Mesenchymal stem cell (in vitro differentiated cells and primary cell): ENCODE measurements at regions not wholly inside any gene's neighbourhood (a gene's known extent, or its start where the extent isn't known, plus 50 kb on each side); places are given as distances from the start of the nearest gene placed in this dataset.

Experiments used
- DNase-seq: peaks from one replicate; pipeline ENCODE4 v3.0.0-alpha.2; 2013
- H2AFZ ChIP-seq: one replicate; pipeline ENCODE4 v1.6.1; 2013; ENCODE audit warnings: low read depth, mild to moderate bottlenecking, control low read depth, inconsistent platforms, low read length, moderate library complexity
- H2AK5ac ChIP-seq: 2 replicates; pipeline ENCODE4 v1.6.1; 2013; ENCODE audit warnings: low read length, moderate library complexity, mild to moderate bottlenecking, inconsistent platforms; ENCODE audit not compliant: severe bottlenecking
- H2BK120ac ChIP-seq: one replicate; pipeline ENCODE4 v1.6.1; 2013; ENCODE audit warnings: low read depth, mild to moderate bottlenecking, inconsistent platforms, low read length, moderate library complexity
- H2BK12ac ChIP-seq, 2 experiments: one replicate each; pipeline ENCODE4 v1.6.1; 2013; ENCODE audit warnings: inconsistent platforms in 2 of 2, low read length in 2 of 2, mild to moderate bottlenecking in 2 of 2, moderate library complexity in 2 of 2, control low read depth in 1 of 2
- H2BK15ac ChIP-seq: one replicate; pipeline ENCODE4 v1.6.1; 2013; ENCODE audit warnings: mild to moderate bottlenecking, low read depth, inconsistent platforms; ENCODE audit not compliant: poor library complexity, severe bottlenecking
- H2BK5ac ChIP-seq: 2 replicates; pipeline ENCODE4 v1.6.1; 2013; ENCODE audit warnings: low read depth, mild to moderate bottlenecking, low read length, control low read depth, inconsistent platforms; ENCODE audit not compliant: poor library complexity, severe bottlenecking
- H3K14ac ChIP-seq, 2 experiments: one replicate each; pipeline ENCODE4 v1.6.1; 2013; ENCODE audit warnings: inconsistent platforms in 2 of 2, low read length in 2 of 2, control low read depth in 1 of 2, mild to moderate bottlenecking in 1 of 2, moderate library complexity in 1 of 2
- H3K18ac ChIP-seq, 2 experiments: one replicate each; pipeline ENCODE4 v1.6.1; 2013; ENCODE audit warnings: inconsistent platforms in 2 of 2, low read length in 2 of 2, control low read depth in 1 of 2, low read depth in 1 of 2, mild to moderate bottlenecking in 1 of 2
- H3K23ac ChIP-seq, 2 experiments: one replicate each; pipeline ENCODE4 v1.6.1; 2013; ENCODE audit warnings: inconsistent platforms in 2 of 2, low read length in 2 of 2, mild to moderate bottlenecking in 2 of 2, moderate library complexity in 2 of 2, control low read depth in 1 of 2
- H3K27ac ChIP-seq: 2 replicates; pipeline ENCODE4 v1.5.1; 2013; ENCODE audit warnings: mild to moderate bottlenecking, moderate library complexity, low read length, control low read depth, inconsistent platforms; ENCODE audit not compliant: poor library complexity, severe bottlenecking
- H3K27me3 ChIP-seq, 2 experiments: 2 replicates each; pipeline versions ENCODE4 v1.6.1 to v1.7.0; 2013; ENCODE audit warnings: low read length in 2 of 2, mild to moderate bottlenecking in 2 of 2, moderate library complexity in 2 of 2, control low read depth in 1 of 2, inconsistent platforms in 1 of 2; ENCODE audit not compliant: control insufficient read depth in 1 of 2, insufficient read depth in 1 of 2
- H3K36me3 ChIP-seq, 2 experiments: 2 replicates each; pipeline versions ENCODE4 v1.6.1 to v1.7.0; 2013; ENCODE audit warnings: low read length in 2 of 2, control low read depth in 1 of 2, inconsistent platforms in 1 of 2, low read depth in 1 of 2, mild to moderate bottlenecking in 1 of 2; ENCODE audit not compliant: insufficient read depth in 2 of 2, control insufficient read depth in 1 of 2
- H3K4ac ChIP-seq, 2 experiments: one replicate each; pipeline ENCODE4 v1.6.1; 2013; ENCODE audit warnings: inconsistent platforms in 2 of 2, low read length in 2 of 2, mild to moderate bottlenecking in 2 of 2, moderate library complexity in 2 of 2, control low read depth in 1 of 2, low read depth in 1 of 2
- H3K4me1 ChIP-seq: 2 replicates; pipeline ENCODE4 v1.6.1; 2013; ENCODE audit warnings: low read depth, low read length, control low read depth; ENCODE audit not compliant: control insufficient read depth, insufficient read depth
- H3K4me2 ChIP-seq: 2 replicates; pipeline ENCODE4 v1.6.1; 2013; ENCODE audit warnings: low read length, mild to moderate bottlenecking, inconsistent platforms; ENCODE audit not compliant: poor library complexity, severe bottlenecking
- H3K4me3 ChIP-seq, 2 experiments: 2 replicates each; pipeline versions ENCODE4 v1.5.1 to v1.7.0; 2013; ENCODE audit warnings: low read length in 2 of 2, mild to moderate bottlenecking in 2 of 2, control low read depth in 1 of 2, low read depth in 1 of 2; ENCODE audit not compliant: insufficient read depth in 1 of 2
- H3K79me1 ChIP-seq: replicated peaks from 2 replicates; pipeline ENCODE4 v1.6.1; 2013; ENCODE audit warnings: mild to moderate bottlenecking, control low read depth, low read length, inconsistent platforms; ENCODE audit not compliant: poor library complexity, severe bottlenecking
- H3K9ac ChIP-seq: 2 replicates; pipeline ENCODE4 v1.7.0; 2013; ENCODE audit warnings: mild to moderate bottlenecking, low read length, moderate library complexity
- H3K9me3 ChIP-seq: 2 replicates; pipeline ENCODE4 v1.7.0; 2013; ENCODE audit warnings: mild to moderate bottlenecking, low read length; ENCODE audit not compliant: control insufficient read depth
- H4K8ac ChIP-seq: one replicate; pipeline ENCODE4 v1.6.1; 2013; ENCODE audit warnings: inconsistent platforms, mild to moderate bottlenecking, low read length, moderate library complexity
- H4K91ac ChIP-seq: one replicate; pipeline ENCODE4 v1.6.1; 2013; ENCODE audit warnings: mild to moderate bottlenecking, low read length, inconsistent platforms
- WGBS: methylation state at CpG from one replicate; pipeline ENCODE4 v1.1.7; 2013; ENCODE audit warnings: mixed read lengths; 5-methylcytosine and 5-hydroxymethylcytosine counted together

DNA sequence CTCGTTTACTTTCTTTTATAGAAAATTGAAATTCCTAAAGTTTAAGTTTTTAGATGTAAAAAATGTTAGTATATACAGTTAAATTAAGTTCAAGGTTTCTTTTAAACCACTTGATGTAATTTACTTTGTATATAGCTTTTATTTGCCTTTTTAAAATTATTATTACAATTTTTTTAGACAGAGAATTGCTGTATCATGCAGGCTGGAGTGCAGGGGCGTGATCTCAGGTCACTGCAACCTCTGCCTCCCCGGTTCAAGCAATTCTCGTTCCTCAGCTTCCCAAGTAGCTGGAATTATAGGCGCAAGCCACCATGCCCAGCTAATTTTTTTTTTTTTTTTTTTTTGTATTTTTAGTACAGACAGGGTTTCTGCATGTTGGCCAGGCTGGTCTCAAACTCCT is 75.0 kb downstream of the KCNRG start:
- Histone ChIP-seq H3K27me3 (no peaks in the 10 kb centered on the region), H3K79me1 (peaks cover 18% of the 10 kb centered on the region), H3K9me3 (no peaks in the 10 kb centered on the region), H3K18ac (no peak overlapping the region), H3K14ac (no peak overlapping the region), H3K4ac (no peak overlapping the region), H4K8ac (no peak overlapping the region), H2BK12ac (no peak overlapping the region), H3K36me3 (peaks cover 0 to 18% of the 10 kb centered on the region in 2 experiments), H3K23ac (no peak overlapping the region), H2BK5ac (no peak overlapping the region), H4K91ac (no peak overlapping the region), H3K9ac (no peak overlapping the region), H3K4me1 (no peaks in the 10 kb centered on the region), H2AK5ac (no peak overlapping the region), H3K4me3 (no peak overlapping the region), H2BK120ac (no peak overlapping the region), H3K4me2 (no peak overlapping the region), H3K27ac (no peak overlapping the region), H2AFZ (no peak overlapping the region), H2BK15ac (no peak overlapping the region)
- WGBS, result 100% methylated on average over 3 of the region's 5 CpGs
- no peak for DNase-seq

GRCh38 chr13:50094615-50095293 is 79.5 kb downstream of the KCNRG start:
- Histone ChIP-seq H2BK12ac (no peak overlapping the region), H3K27me3 (no peaks in the 10 kb centered on the region), H3K4me3 (no peak overlapping the region), H3K18ac (no peak overlapping the region), H3K4me2 (no peak overlapping the region), H4K91ac (no peak overlapping the region), H4K8ac (no peak overlapping the region), H3K27ac (no peak overlapping the region), H3K9ac (no peak overlapping the region), H3K23ac (no peak overlapping the region), H2BK120ac (no peak overlapping the region), H3K36me3 (peaks cover 4 to 37% of the 10 kb centered on the region in 2 experiments), H2BK15ac (no peak overlapping the region), H3K14ac (no peak overlapping the region), H2AFZ (no peak overlapping the region), H3K79me1 (peaks cover 20% of the 10 kb centered on the region), H3K9me3 (peaks cover 18% of the 10 kb centered on the region), H3K4me1 (no peaks in the 10 kb centered on the region), H2AK5ac (no peak overlapping the region), H2BK5ac (no peak overlapping the region), H3K4ac (no peak overlapping the region)
- no peak for DNase-seq

DNA sequence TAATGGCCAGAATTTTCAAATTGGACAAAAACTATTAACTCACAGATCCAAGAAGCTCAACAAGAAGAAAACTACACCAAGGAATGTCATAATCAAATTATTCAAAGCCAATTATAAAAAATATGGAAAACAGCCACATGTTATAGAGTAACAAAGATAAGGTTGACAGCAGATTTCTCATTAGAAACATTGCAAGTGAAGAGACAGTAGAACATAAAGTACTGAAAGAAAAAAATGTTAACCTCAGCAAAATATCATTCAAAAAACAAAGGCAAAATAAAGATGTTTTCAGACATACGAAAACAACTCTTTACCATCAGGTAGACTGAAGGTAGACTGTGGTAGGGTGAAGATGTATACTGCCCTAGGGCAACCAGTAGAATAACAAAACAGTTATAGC is 83.4 kb downstream of the KCNRG start:
- H3K4ac ChIP-seq, result no peak overlapping the region
- H3K9ac ChIP-seq, result no peak overlapping the region
- no peak overlapping the region for H2AK5ac ChIP-seq
- H3K9me3 ChIP-seq, result peaks cover 18% of the 10 kb centered on the region
- H3K79me1 ChIP-seq, result peaks cover 19% of the 10 kb centered on the region
- no peak overlapping the region for H4K91ac ChIP-seq
- peaks cover 4 to 32% of the 10 kb centered on the region in 2 experiments for H3K36me3 ChIP-seq
- no peaks in the 10 kb centered on the region for H3K4me1 ChIP-seq
- H4K8ac ChIP-seq, result no peak overlapping the region
- no CpG with 5 or more reads among the region's 1 CpG for WGBS
- DNase-seq, result no peak
- no peak overlapping the region for H2AFZ ChIP-seq
- H3K4me2 ChIP-seq, result no peak overlapping the region
- H3K27me3 ChIP-seq, result no peaks in the 10 kb centered on the region
- no peak overlapping the region for H2BK15ac ChIP-seq
- no peak overlapping the region for H3K23ac ChIP-seq
- H2BK120ac ChIP-seq, result no peak overlapping the region
- H3K4me3 ChIP-seq, result peak overlapping the region in 1 of 2 experiments; percentile 3
- no peak overlapping the region for H3K18ac ChIP-seq
- H3K27ac ChIP-seq, result no peak overlapping the region
- H2BK12ac ChIP-seq, result no peak overlapping the region
- H3K14ac ChIP-seq, result no peak overlapping the region
- no peak overlapping the region for H2BK5ac ChIP-seq

GRCh38 chr13:50099473-50099872 is 84.2 kb downstream of the KCNRG start:
- Histone ChIP-seq H3K4me1 (peaks cover 1% of the 10 kb centered on the region), H3K4me2 (no peak overlapping the region), H4K91ac (peak overlapping the region; percentile 48), H3K18ac (no peak overlapping the region), H3K4me3 (peak overlapping the region in 1 of 2 experiments; percentile 3), H2AFZ (no peak overlapping the region), H2BK5ac (no peak overlapping the region), H3K23ac (no peak overlapping the region), H3K9me3 (peaks cover 18% of the 10 kb centered on the region), H3K9ac (no peak overlapping the region), H3K14ac (no peak overlapping the region), H2BK15ac (no peak overlapping the region), H3K79me1 (peaks cover 20% of the 10 kb centered on the region), H3K36me3 (peaks cover 4 to 32% of the 10 kb centered on the region in 2 experiments), H3K4ac (peak overlapping the region in 1 of 2 experiments; percentile 64), H2BK120ac (no peak overlapping the region), H2AK5ac (no peak overlapping the region), H2BK12ac (no peak overlapping the region), H3K27ac (no peak overlapping the region), H3K27me3 (no peaks in the 10 kb centered on the region), H4K8ac (no peak overlapping the region)
- no peak for DNase-seq
